T-helper 1 cell (primary cell): ENCODE measurements at regions not wholly inside any gene's neighbourhood (a gene's known extent, or its start where the extent isn't known, plus 50 kb on each side); places are given as distances from the start of the nearest gene placed in this dataset.
"Not testable (repeated sequence)": the region's sequence is repeated elsewhere in the genome, so short reads cannot be mapped to it uniquely, and the experiment has no call there.

Source experiments
- DNase-seq, 5 donors: peaks; one replicate each; pipeline ENCODE4 v3.0.0-alpha.2; 2012 to 2020

GRCh38 chr6:8941577-8941976, 506.2 kb upstream of the SLC35B3 start:
- DNase-seq = no peak

GRCh38 chr6:8940356-8940755, 505.0 kb upstream of the SLC35B3 start:
- no peak for DNase-seq

- DNase-seq = no peak
Observed at GRCh38 chr6:8939615-8940014, 504.3 kb upstream of the SLC35B3 start.

GRCh38 chr6:8934318-8934717, 499.0 kb upstream of the SLC35B3 start:
- DNase-seq = no peak

- no peak for DNase-seq
Observed at GRCh38 chr6:8930009-8930408, 494.7 kb upstream of the SLC35B3 start.

GRCh38 chr6:8920244-8920643, 484.9 kb upstream of the SLC35B3 start:
- DNase-seq = not testable (repeated sequence)

- no peak for DNase-seq
Observed at GRCh38 chr6:8918196-8918595, 482.9 kb upstream of the SLC35B3 start.

GRCh38 chr6:8914700-8915099, 479.4 kb upstream of the SLC35B3 start:
- no peak for DNase-seq

GRCh38 chr6:8908638-8909037, 473.3 kb upstream of the SLC35B3 start:
- DNase-seq = no peak

GRCh38 chr6:8906699-8907098, 471.4 kb upstream of the SLC35B3 start:
- DNase-seq = no peak

- DNase-seq = no peak
Observed at GRCh38 chr6:8905757-8906156, 470.4 kb upstream of the SLC35B3 start.

GRCh38 chr6:8904754-8905153, 469.4 kb upstream of the SLC35B3 start:
- no peak for DNase-seq

- no peak for DNase-seq
Observed at GRCh38 chr6:8900056-8900455, 464.7 kb upstream of the SLC35B3 start.

GRCh38 chr6:8889514-8889913, 454.2 kb upstream of the SLC35B3 start:
- DNase-seq = no peak

- DNase-seq = no peak
Observed at GRCh38 chr6:8888468-8888867, 453.1 kb upstream of the SLC35B3 start.

- no peak for DNase-seq
Observed at GRCh38 chr6:8881663-8882062, 446.3 kb upstream of the SLC35B3 start.

- no peak for DNase-seq
Observed at GRCh38 chr6:8879334-8879733, 444.0 kb upstream of the SLC35B3 start.

GRCh38 chr6:8875986-8876385, 440.6 kb upstream of the SLC35B3 start:
- DNase-seq = no peak

- no peak for DNase-seq
Observed at GRCh38 chr6:8872589-8872988, 437.2 kb upstream of the SLC35B3 start.

GRCh38 chr6:8865451-8865850, 430.1 kb upstream of the SLC35B3 start:
- DNase-seq = no peak

- no peak for DNase-seq
Observed at GRCh38 chr6:8860671-8861070, 425.3 kb upstream of the SLC35B3 start.

GRCh38 chr6:8859501-8859900, 424.2 kb upstream of the SLC35B3 start:
- DNase-seq = no peak

- DNase-seq = no peak
Observed at GRCh38 chr6:8858854-8859331, 423.5 kb upstream of the SLC35B3 start.

- DNase-seq = no peak
Observed at GRCh38 chr6:8857160-8857559, 421.8 kb upstream of the SLC35B3 start.

- no peak for DNase-seq
Observed at GRCh38 chr6:8855411-8855810, 420.1 kb upstream of the SLC35B3 start.

- no peak for DNase-seq
Observed at GRCh38 chr6:8852332-8852731, 417.0 kb upstream of the SLC35B3 start.
